Kidney (tissue), 13 donors: ENCODE measurements at regions not wholly inside any gene's neighbourhood (a gene's known extent, or its start where the extent isn't known, plus 50 kb on each side); places are given as distances from the start of the nearest gene placed in this dataset.

ENCODE experiments used
- DNase-seq, 5 donors: peaks; one replicate each; pipeline ENCODE4 v3.0.0-alpha.2; 2013 to 2020
- FAIRE-seq: peaks from 2 replicates; lab custom pipeline; 2012; peaks lifted over from hg19 to GRCh38; lab: Jason Lieb, UNC
- H3K27ac ChIP-seq, 2 donors: one replicate each; pipeline ENCODE4 v1.7.0; 2013; ENCODE audit warnings: low read depth in 2 of 2, low read length in 2 of 2, inconsistent platforms in 1 of 2
- H3K27me3 ChIP-seq: one replicate; pipeline ENCODE4 v1.7.1; 2013; ENCODE audit warnings: low read length, inconsistent platforms; ENCODE audit not compliant: control insufficient read depth, insufficient read depth
- H3K36me3 ChIP-seq, 3 donors: one replicate each; pipeline versions ENCODE4 v1.7.0 to v1.7.1; 2013; ENCODE audit warnings: low read length in 3 of 3, control low read depth in 1 of 3, inconsistent platforms in 1 of 3; ENCODE audit not compliant: insufficient read depth in 3 of 3, control insufficient read depth in 2 of 3
- H3K4me1 ChIP-seq, 3 donors: one replicate each; pipeline versions ENCODE4 v1.7.0 to v1.7.1; 2013; ENCODE audit warnings: low read length in 3 of 3, inconsistent platforms in 1 of 3, low read depth in 1 of 3; ENCODE audit not compliant: control insufficient read depth in 2 of 3, insufficient read depth in 2 of 3
- H3K4me3 ChIP-seq, 3 donors: one replicate each; pipeline versions ENCODE4 v1.7.0 to v1.8.1; 2013; ENCODE audit warnings: low read length in 3 of 3, control low read depth in 1 of 3, inconsistent platforms in 1 of 3
- H3K9ac ChIP-seq, 3 donors: one replicate each; pipeline versions ENCODE4 v1.7.0 to v1.7.1; 2013; ENCODE audit warnings: low read length in 3 of 3, control low read depth in 1 of 3, inconsistent platforms in 1 of 3
- H3K9me3 ChIP-seq, 3 donors: one replicate each; pipeline versions ENCODE4 v1.7.0 to v1.7.1; 2013; ENCODE audit warnings: low read length in 3 of 3, control low read depth in 1 of 3, inconsistent platforms in 1 of 3; ENCODE audit not compliant: control insufficient read depth in 2 of 3, insufficient read depth in 1 of 3
- intact Hi-C: fragments of 100-400 bp; cut with DNase I; formaldehyde crosslinking; loops from one replicate; pipeline ENCODE4 v1.11.1; 2022
- TF ChIP-seq, protein P1 (sequence below): IDR thresholded peaks from 3 replicates; pipeline ENCODE4 v1.5.1; 2012; ENCODE audit warnings: mild to moderate bottlenecking, moderate library complexity, borderline replicate concordance; ENCODE audit not compliant: insufficient read depth; ENCODE audit errors: extremely low read depth
- donor health status: control.
- donor health status: control.
- donor health status: control.
- donor health status: control.
- donor health status: control.
- donor health status: DM: yes; HTN: yes; CAD: no.
- donor health status: Normal renal cell carcinoma (clear cell type).

GRCh38 chr2:18425210-18425703 is 135.2 kb downstream of the RDH14 start:
- Histone ChIP-seq H3K9ac (no peak overlapping the region), H3K4me3 (no peak overlapping the region), H3K36me3 (no peaks in the 10 kb centered on the region), H3K27me3 (no peaks in the 10 kb centered on the region), H3K4me1 (no peaks in the 10 kb centered on the region), H3K27ac (no peak overlapping the region), H3K9me3 (no peaks in the 10 kb centered on the region)
- DNase-seq (no peak), FAIRE-seq (no peak)
- TF ChIP-seq, protein P1, sequence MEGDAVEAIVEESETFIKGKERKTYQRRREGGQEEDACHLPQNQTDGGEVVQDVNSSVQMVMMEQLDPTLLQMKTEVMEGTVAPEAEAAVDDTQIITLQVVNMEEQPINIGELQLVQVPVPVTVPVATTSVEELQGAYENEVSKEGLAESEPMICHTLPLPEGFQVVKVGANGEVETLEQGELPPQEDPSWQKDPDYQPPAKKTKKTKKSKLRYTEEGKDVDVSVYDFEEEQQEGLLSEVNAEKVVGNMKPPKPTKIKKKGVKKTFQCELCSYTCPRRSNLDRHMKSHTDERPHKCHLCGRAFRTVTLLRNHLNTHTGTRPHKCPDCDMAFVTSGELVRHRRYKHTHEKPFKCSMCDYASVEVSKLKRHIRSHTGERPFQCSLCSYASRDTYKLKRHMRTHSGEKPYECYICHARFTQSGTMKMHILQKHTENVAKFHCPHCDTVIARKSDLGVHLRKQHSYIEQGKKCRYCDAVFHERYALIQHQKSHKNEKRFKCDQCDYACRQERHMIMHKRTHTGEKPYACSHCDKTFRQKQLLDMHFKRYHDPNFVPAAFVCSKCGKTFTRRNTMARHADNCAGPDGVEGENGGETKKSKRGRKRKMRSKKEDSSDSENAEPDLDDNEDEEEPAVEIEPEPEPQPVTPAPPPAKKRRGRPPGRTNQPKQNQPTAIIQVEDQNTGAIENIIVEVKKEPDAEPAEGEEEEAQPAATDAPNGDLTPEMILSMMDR: no peak
- intact Hi-C loops: no loop called here

- Histone ChIP-seq H3K4me1 (no peaks in the 10 kb centered on the region), H3K36me3 (no peaks in the 10 kb centered on the region), H3K9ac (no peak overlapping the region), H3K9me3 (no peaks in the 10 kb centered on the region), H3K4me3 (no peak overlapping the region), H3K27me3 (no peaks in the 10 kb centered on the region), H3K27ac (no peak overlapping the region)
- intact Hi-C loops: no loop called here
- TF ChIP-seq, protein P1: no peak
- FAIRE-seq: no peak
- DNase-seq: no peak
Observed at GRCh38 chr2:18423636-18424035, 136.8 kb downstream of the RDH14 start.

GRCh38 chr2:18422432-18423165 is 137.9 kb downstream of the RDH14 start:
- Histone ChIP-seq H3K9ac (no peak overlapping the region), H3K27me3 (no peaks in the 10 kb centered on the region), H3K4me1 (no peaks in the 10 kb centered on the region), H3K27ac (no peak overlapping the region), H3K4me3 (no peak overlapping the region), H3K36me3 (no peaks in the 10 kb centered on the region), H3K9me3 (no peaks in the 10 kb centered on the region)
- DNase-seq (no peak), FAIRE-seq (no peak)
- TF ChIP-seq, protein P1: no peak
- intact Hi-C loops: no loop called here
